Fibroblast of lung (primary cell): ENCODE measurements at regions not wholly inside any gene's neighbourhood (a gene's known extent, or its start where the extent isn't known, plus 50 kb on each side); places are given as distances from the start of the nearest gene placed in this dataset.

Source experiments
- DNase-seq, 2 donors: peaks; one replicate each; pipeline versions ENCODE4 v3.0.0 to v3.0.0-alpha.2; 2010; ENCODE audit warnings: low read depth in 2 of 2
- H2AFZ ChIP-seq: 2 replicates; pipeline ENCODE4 v1.5.1; 2012; ENCODE audit warnings: low read length, control low read depth, inconsistent platforms
- H3K27ac ChIP-seq: 2 replicates; pipeline ENCODE4 v1.5.1; 2011; ENCODE audit warnings: low read length, control low read depth; ENCODE audit not compliant: insufficient read depth
- H3K27me3 ChIP-seq: 2 replicates; pipeline ENCODE4 v1.5.1; 2011; ENCODE audit warnings: mild to moderate bottlenecking, low read length; ENCODE audit not compliant: control insufficient read depth, insufficient read depth
- H3K36me3 ChIP-seq: 2 replicates; pipeline ENCODE4 v1.5.1; 2011; ENCODE audit warnings: low read length; ENCODE audit not compliant: control insufficient read depth, insufficient read depth
- H3K4me1 ChIP-seq: 2 replicates; pipeline ENCODE4 v1.5.1; 2011; ENCODE audit warnings: low read length; ENCODE audit not compliant: control insufficient read depth, insufficient read depth; ENCODE audit errors: extremely low read depth
- H3K4me2 ChIP-seq: 2 replicates; pipeline ENCODE4 v1.5.1; 2011; ENCODE audit warnings: low read length, control low read depth; ENCODE audit not compliant: insufficient read depth; ENCODE audit errors: extremely low read depth
- H3K4me3 ChIP-seq, 4 experiments: fragments of 200-600 bp in 1 of 4; sonication (generic) in 1 of 4; replicated peaks in 1 of 4; 2 replicates each; pipeline ENCODE4 v1.5.1; 2011 to 2016; ENCODE audit warnings: low read length in 4 of 4, low read depth in 3 of 4, mild to moderate bottlenecking in 3 of 4, control low read depth in 2 of 4, inconsistent platforms in 1 of 4, mixed read lengths in 1 of 4; ENCODE audit not compliant: insufficient read depth in 1 of 4; ENCODE audit errors: control extremely low read depth in 1 of 4
- H3K79me2 ChIP-seq: 2 replicates; pipeline ENCODE4 v1.5.1; 2012; ENCODE audit warnings: mild to moderate bottlenecking, low read length, inconsistent platforms; ENCODE audit not compliant: control insufficient read depth, insufficient read depth
- H3K9ac ChIP-seq: 2 replicates; pipeline ENCODE4 v1.5.1; 2011; ENCODE audit warnings: mild to moderate bottlenecking, low read length, control low read depth; ENCODE audit not compliant: insufficient read depth
- H3K9me3 ChIP-seq: 2 replicates; pipeline ENCODE4 v1.5.1; 2012; ENCODE audit warnings: low read depth, low read length; ENCODE audit not compliant: control insufficient read depth, insufficient read depth
- H4K20me1 ChIP-seq: 2 replicates; pipeline ENCODE4 v1.5.1; 2011; ENCODE audit warnings: low read length; ENCODE audit not compliant: control insufficient read depth, insufficient read depth; ENCODE audit errors: extremely low read depth
- CTCF ChIP-seq, 2 donors: IDR thresholded peaks in 1 of 2; conservative IDR thresholded peaks in 1 of 2; 1 replicate in 1 of 2; 2 replicates in 1 of 2; pipeline ENCODE4 v1.5.1; 2011 to 2012; ENCODE audit warnings: low read length in 2 of 2, control low read depth in 1 of 2, inconsistent platforms in 1 of 2, low read depth in 1 of 2, mild to moderate bottlenecking in 1 of 2
- EZH2 ChIP-seq: IDR thresholded peaks from 2 replicates; pipeline ENCODE4 v1.5.1; 2012; ENCODE audit warnings: low read length, control low read depth, mild to moderate bottlenecking; ENCODE audit errors: missing control alignments

DNA sequence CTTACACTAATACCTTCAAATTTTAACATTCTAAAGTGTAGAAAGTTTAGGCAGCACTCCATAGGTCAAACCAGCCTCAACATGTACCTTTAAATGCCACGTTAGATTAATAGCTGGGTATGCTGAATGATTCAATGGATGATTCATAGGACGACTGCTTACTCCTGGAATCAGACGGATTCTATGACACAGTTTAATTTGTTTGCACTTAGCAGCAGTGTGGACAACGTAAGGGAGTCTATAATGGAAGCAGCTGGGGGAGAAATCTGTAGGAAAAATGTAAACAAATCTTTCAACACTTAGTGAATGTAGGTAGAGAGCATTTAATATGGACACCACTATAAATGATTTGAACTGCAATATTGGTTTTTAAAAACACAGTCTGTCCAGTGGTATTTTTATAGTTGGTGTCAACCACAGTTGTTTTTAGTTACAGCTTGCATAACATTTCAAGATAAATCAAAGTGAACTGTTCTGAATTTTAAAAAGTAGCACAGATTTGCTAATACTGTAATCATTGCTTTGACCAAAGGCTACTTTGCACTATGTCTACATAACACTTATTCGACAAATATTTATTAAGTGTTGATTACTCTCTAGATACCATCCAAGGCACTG, 701.5 kb upstream of the MEF2C start:
- H3K27ac ChIP-seq, result no peak overlapping the region
- H3K9me3 ChIP-seq, result no peaks in the 10 kb centered on the region
- H3K36me3 ChIP-seq, result no peaks in the 10 kb centered on the region
- no peak for TF ChIP-seq EZH2
- H3K79me2 ChIP-seq, result no peaks in the 10 kb centered on the region
- H3K4me2 ChIP-seq, result no peak overlapping the region
- no peak overlapping the region for H2AFZ ChIP-seq
- H3K4me3 ChIP-seq, result no peak overlapping the region
- H3K27me3 ChIP-seq, result no peaks in the 10 kb centered on the region
- DNase-seq, result peak; percentile 65 to 88
- no peaks in the 10 kb centered on the region for H4K20me1 ChIP-seq
- no peak overlapping the region for H3K9ac ChIP-seq
- H3K4me1 ChIP-seq, result peaks cover 2% of the 10 kb centered on the region

- no peak overlapping the region for H3K4me2 ChIP-seq
- no peaks in the 10 kb centered on the region for H4K20me1 ChIP-seq
- no peaks in the 10 kb centered on the region for H3K36me3 ChIP-seq
- no peaks in the 10 kb centered on the region for H3K27me3 ChIP-seq
- H3K27ac ChIP-seq, result no peak overlapping the region
- H3K79me2 ChIP-seq, result no peaks in the 10 kb centered on the region
- TF ChIP-seq EZH2, result no peak
- no peak for TF ChIP-seq CTCF (conservative IDR thresholded peaks at IDR 0.05 in 1 of 2, IDR thresholded peaks at IDR 0.05 in 1 of 2; ENCODE audit: low read depth in 1 of 2, low read length in 2 of 2)
- no peaks in the 10 kb centered on the region for H3K9me3 ChIP-seq
- no peak for DNase-seq
- H3K4me1 ChIP-seq, result peaks cover 2% of the 10 kb centered on the region
- no peak overlapping the region for H3K9ac ChIP-seq
- H2AFZ ChIP-seq, result no peak overlapping the region
- no peak overlapping the region for H3K4me3 ChIP-seq
Measured at GRCh38 chr5:89583534-89583933, 700.5 kb upstream of the MEF2C start.

GRCh38 chr5:89582768-89583339, 699.9 kb upstream of the MEF2C start:
- H3K4me2 ChIP-seq, result no peak overlapping the region
- TF ChIP-seq EZH2 (no peak), CTCF (conservative IDR thresholded peaks at IDR 0.05 in 1 of 2, IDR thresholded peaks at IDR 0.05 in 1 of 2; ENCODE audit: low read depth in 1 of 2, low read length in 2 of 2) (no peak)
- no peak overlapping the region for H3K9ac ChIP-seq
- DNase-seq, result peak; percentile 19 to 33
- H3K4me1 ChIP-seq, result peaks cover 2% of the 10 kb centered on the region
- H2AFZ ChIP-seq, result no peak overlapping the region
- H3K27ac ChIP-seq, result no peak overlapping the region
- H3K36me3 ChIP-seq, result no peaks in the 10 kb centered on the region
- no peaks in the 10 kb centered on the region for H3K79me2 ChIP-seq
- H3K9me3 ChIP-seq, result no peaks in the 10 kb centered on the region
- H3K4me3 ChIP-seq, result no peak overlapping the region
- no peaks in the 10 kb centered on the region for H4K20me1 ChIP-seq
- no peaks in the 10 kb centered on the region for H3K27me3 ChIP-seq
